Esophagus muscularis mucosa (tissue), 4 donors: ENCODE measurements at regions not wholly inside any gene's neighbourhood (a gene's known extent, or its start where the extent isn't known, plus 50 kb on each side); places are given as distances from the start of the nearest gene placed in this dataset.
"Not testable (repeated sequence)": the region's sequence is repeated elsewhere in the genome, so short reads cannot be mapped to it uniquely, and the experiment has no call there.

Source experiments
- DNase-seq: peaks from one replicate; pipeline ENCODE4 v3.0.0-alpha.2; 2017; ENCODE audit errors: extremely low spot score
- H3K27ac ChIP-seq, 4 donors: fragments of 200-600 bp; sonication (generic); replicated peaks in 1 of 4; 1 replicate in 3 of 4; 2 replicates in 1 of 4; pipeline ENCODE4 v1.5.1; 2016 to 2019; ENCODE audit warnings: mild to moderate bottlenecking in 1 of 4
- H3K27me3 ChIP-seq, 4 donors: fragments of 200-600 bp; sonication (generic); one replicate each; pipeline versions ENCODE4 v1.5.1 to v1.6.0; 2016 to 2019
- H3K36me3 ChIP-seq, 4 donors: fragments of 200-600 bp; sonication (generic); one replicate each; pipeline ENCODE4 v1.5.1; 2016 to 2019
- H3K4me1 ChIP-seq, 4 donors: fragments of 200-600 bp; sonication (generic); one replicate each; pipeline ENCODE4 v1.5.1; 2016 to 2019
- H3K4me3 ChIP-seq, 4 donors: fragments of 200-600 bp; sonication (generic); 1 replicate in 2 of 4; 2 replicates in 2 of 4; pipeline ENCODE4 v1.5.1; 2016 to 2019; ENCODE audit warnings: mild to moderate bottlenecking in 4 of 4, moderate library complexity in 1 of 4
- H3K9me3 ChIP-seq, 4 donors: fragments of 200-600 bp; sonication (generic); 1 replicate in 3 of 4; 2 replicates in 1 of 4; pipeline ENCODE4 v1.5.1; 2016 to 2019
- EP300 ChIP-seq: sonication (generic); formaldehyde crosslinking; IDR thresholded peaks from one replicate; pipeline ENCODE4 v1.6.1; 2017; ENCODE audit warnings: antibody characterized with exemption
- POLR2A ChIP-seq: fragments of 450-650 bp; IDR thresholded peaks from one replicate; pipeline ENCODE4 v1.6.1; 2017; ENCODE audit warnings: antibody characterized with exemption, moderate library complexity, mild to moderate bottlenecking, low read depth
- POLR2AphosphoS5 ChIP-seq, 2 donors: sonication (generic); formaldehyde crosslinking; IDR thresholded peaks; one replicate each; pipeline ENCODE4 v1.6.1; 2017; ENCODE audit warnings: antibody characterized with exemption in 2 of 2
- WGBS: methylation state at CpG from one replicate; pipeline ENCODE4 v1.1.5; 2018; 5-methylcytosine and 5-hydroxymethylcytosine counted together
- intact Hi-C: fragments of 100-400 bp; cut with DNase I; formaldehyde crosslinking; loops from one replicate; pipeline ENCODE4 v1.15.1; 2023
- TF ChIP-seq, protein P1 (sequence below), 3 experiments: fragments of 200-600 bp in 2 of 3; fragments of 450-650 bp in 1 of 3; sonication (generic) in 2 of 3; IDR thresholded peaks; one replicate each; pipeline ENCODE4 v1.5.1; 2017 to 2019; ENCODE audit warnings: antibody characterized with exemption in 3 of 3, mild to moderate bottlenecking in 2 of 3, moderate library complexity in 1 of 3

DNA sequence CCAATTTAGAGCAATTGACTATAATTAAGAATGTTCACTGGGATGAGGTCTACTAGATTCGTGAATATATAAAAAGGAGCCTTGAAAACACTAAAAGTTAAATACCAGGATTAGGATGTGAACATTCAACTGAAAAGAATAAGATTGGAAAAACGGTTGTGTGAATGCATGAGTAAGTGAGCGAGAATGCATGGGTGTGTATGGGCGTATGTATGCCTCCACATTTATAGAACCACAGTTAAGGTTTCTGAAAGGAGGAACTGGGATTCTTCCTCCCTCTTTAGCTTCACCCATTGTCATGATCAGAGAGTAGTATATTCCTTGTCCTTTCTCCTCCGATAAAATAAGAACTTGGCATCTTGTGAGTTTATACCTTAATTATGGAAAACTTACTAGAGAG lies 151.1 kb upstream of the UBE2E3 start:
- Histone ChIP-seq H3K9me3 (no peaks in the 10 kb centered on the region), H3K27ac (no peak overlapping the region), H3K36me3 (no peaks in the 10 kb centered on the region), H3K27me3 (no peaks in the 10 kb centered on the region), H3K4me3 (no peak overlapping the region), H3K4me1 (no peaks in the 10 kb centered on the region)
- intact Hi-C loops = no loop called here
- no peak for DNase-seq
- TF ChIP-seq, protein P1, sequence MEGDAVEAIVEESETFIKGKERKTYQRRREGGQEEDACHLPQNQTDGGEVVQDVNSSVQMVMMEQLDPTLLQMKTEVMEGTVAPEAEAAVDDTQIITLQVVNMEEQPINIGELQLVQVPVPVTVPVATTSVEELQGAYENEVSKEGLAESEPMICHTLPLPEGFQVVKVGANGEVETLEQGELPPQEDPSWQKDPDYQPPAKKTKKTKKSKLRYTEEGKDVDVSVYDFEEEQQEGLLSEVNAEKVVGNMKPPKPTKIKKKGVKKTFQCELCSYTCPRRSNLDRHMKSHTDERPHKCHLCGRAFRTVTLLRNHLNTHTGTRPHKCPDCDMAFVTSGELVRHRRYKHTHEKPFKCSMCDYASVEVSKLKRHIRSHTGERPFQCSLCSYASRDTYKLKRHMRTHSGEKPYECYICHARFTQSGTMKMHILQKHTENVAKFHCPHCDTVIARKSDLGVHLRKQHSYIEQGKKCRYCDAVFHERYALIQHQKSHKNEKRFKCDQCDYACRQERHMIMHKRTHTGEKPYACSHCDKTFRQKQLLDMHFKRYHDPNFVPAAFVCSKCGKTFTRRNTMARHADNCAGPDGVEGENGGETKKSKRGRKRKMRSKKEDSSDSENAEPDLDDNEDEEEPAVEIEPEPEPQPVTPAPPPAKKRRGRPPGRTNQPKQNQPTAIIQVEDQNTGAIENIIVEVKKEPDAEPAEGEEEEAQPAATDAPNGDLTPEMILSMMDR (IDR thresholded peaks at IDR 0.05) = no peak
- TF ChIP-seq POLR2A (no peak), POLR2AphosphoS5 (IDR thresholded peaks at IDR 0.05) (no peak), EP300 (no peak)
- WGBS = 84% methylated on average over 5 of the region's 5 CpGs

DNA sequence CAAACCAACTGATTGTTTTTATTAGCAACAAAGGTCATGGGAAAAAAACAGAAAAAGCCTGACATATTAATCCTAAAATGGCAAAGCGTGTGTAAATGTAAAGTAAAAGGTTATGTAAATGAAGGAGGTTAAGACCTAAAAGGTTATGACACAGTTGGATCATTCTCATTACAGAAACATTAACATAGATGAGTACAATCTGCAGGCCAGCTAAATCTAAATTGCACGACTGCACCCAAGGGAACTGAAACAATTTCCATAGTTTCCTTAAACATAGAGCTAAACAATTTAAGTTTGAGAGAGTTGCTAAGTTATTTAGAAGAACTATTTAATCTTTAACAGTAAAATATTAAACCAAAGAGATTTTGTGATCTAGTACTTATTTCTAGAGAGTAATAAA lies 151.6 kb upstream of the UBE2E3 start:
- no peak for DNase-seq
- intact Hi-C loops = no loop called here
- TF ChIP-seq, protein P1 (IDR thresholded peaks at IDR 0.05) = no peak
- no peak for TF ChIP-seq POLR2A
- no peak for TF ChIP-seq POLR2AphosphoS5 (IDR thresholded peaks at IDR 0.05)
- TF ChIP-seq EP300 = no peak
- Histone ChIP-seq H3K4me3 (no peak overlapping the region), H3K4me1 (no peaks in the 10 kb centered on the region), H3K36me3 (no peaks in the 10 kb centered on the region), H3K27me3 (no peaks in the 10 kb centered on the region), H3K9me3 (no peaks in the 10 kb centered on the region), H3K27ac (no peak overlapping the region)
- 83% methylated on average over 2 of the region's 2 CpGs for WGBS

DNA sequence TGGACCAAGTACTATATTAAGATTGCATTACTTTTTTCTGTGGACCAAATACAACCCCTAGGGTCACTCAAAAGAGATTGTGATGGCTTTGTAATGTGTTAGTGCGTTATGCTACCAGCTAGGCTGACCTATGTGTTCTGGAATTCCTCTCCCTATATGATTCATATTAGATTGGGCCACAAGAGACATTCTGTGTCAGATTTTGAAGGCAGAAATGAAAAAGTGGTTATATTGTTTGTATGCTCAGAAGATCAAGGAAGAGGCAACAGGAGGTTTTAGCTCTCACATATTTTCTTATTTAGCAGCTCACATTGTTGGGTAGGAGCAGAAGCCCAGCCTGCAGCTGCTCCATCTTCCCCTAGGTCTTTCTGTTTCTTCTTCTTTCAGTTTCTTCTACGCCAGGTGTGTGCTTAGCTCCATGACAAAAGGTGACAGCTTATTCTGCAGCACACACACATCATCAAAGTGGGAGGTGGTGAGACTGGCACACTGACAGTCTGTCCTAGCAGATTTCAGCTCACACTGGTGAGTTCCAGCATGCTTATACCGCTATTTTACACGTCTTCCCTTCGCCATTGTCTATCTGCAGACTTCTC lies 156.8 kb upstream of the UBE2E3 start:
- no peaks in the 10 kb centered on the region for H3K27me3 ChIP-seq
- no peak overlapping the region for H3K4me3 ChIP-seq
- no peak overlapping the region for H3K27ac ChIP-seq
- H3K36me3 ChIP-seq = no peaks in the 10 kb centered on the region
- 85% methylated on average over 5 of the region's 5 CpGs for WGBS
- intact Hi-C loops = no loop called here
- H3K9me3 ChIP-seq = no peaks in the 10 kb centered on the region
- no peak for DNase-seq
- no peaks in the 10 kb centered on the region for H3K4me1 ChIP-seq
- no peak for TF ChIP-seq POLR2AphosphoS5 (IDR thresholded peaks at IDR 0.05)
- TF ChIP-seq POLR2A = no peak
- TF ChIP-seq EP300 = no peak
- TF ChIP-seq, protein P1 (IDR thresholded peaks at IDR 0.05) = no peak

DNA sequence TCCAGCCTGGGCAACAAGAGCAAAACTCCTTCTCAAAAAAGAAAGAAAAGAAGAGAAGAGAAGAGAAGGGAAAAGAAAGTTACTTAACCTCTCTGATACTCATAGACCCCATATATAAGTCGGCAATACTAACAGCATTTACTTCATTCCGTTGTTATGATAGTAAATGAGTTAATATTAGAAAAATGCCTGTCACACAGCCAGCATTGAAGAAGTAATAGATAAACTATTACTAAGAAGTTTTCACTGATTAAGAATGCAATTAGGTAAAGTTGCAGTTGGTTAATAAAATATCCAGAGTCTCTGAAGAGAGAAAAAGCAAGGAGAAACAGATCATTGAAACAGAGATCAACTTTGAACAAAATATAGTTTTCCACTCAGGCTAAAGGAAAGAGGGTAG lies 161.3 kb upstream of the UBE2E3 start:
- intact Hi-C loops = no loop called here
- DNase-seq = no peak
- Histone ChIP-seq H3K27me3 (no peaks in the 10 kb centered on the region), H3K4me3 (no peak overlapping the region), H3K36me3 (no peaks in the 10 kb centered on the region), H3K27ac (no peak overlapping the region), H3K4me1 (no peaks in the 10 kb centered on the region), H3K9me3 (peaks cover 0 to 4% (median 0%) of the 10 kb centered on the region in 4 donors)
- 62% methylated on average over 2 of the region's 2 CpGs for WGBS
- TF ChIP-seq POLR2AphosphoS5 (IDR thresholded peaks at IDR 0.05) (no peak), POLR2A (no peak), EP300 (no peak)
- TF ChIP-seq, protein P1 (IDR thresholded peaks at IDR 0.05) = no peak

DNA sequence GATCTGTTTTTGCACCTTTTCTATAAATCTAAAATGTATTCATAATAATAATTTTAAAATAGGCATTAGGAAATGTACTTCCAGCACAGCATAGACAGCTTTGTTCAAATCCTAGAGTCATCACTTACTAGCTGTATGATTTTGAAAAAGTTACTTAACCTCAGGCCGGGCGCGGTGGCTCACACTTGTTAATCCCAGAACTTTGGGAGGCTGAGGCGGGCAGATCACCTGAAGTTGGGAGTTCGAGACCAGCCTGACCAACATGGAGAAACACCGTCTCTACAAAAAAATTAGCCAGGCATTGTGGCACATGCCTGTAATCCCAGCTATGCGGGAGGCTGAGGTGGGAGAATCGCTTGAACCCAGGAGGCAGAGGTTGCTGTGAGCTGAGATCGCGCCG lies 161.7 kb upstream of the UBE2E3 start:
- WGBS = 98% methylated on average over 9 of the region's 11 CpGs

More for the DNA sequence above, 161.7 kb upstream of the UBE2E3 start:
- H3K27me3 ChIP-seq, H3K4me1 ChIP-seq, H3K27ac ChIP-seq, H3K4me3 ChIP-seq, intact Hi-C loops, H3K9me3 ChIP-seq, DNase-seq, H3K36me3 ChIP-seq: not testable (repeated sequence)
